Calu3 (cell line): ENCODE measurements at regions not wholly inside any gene's neighbourhood (a gene's known extent, or its start where the extent isn't known, plus 50 kb on each side); places are given as distances from the start of the nearest gene placed in this dataset.

Experiments used
- BruUV-seq: library from RNA; stranded (reverse); fragments of 400-500 nt; replicated peaks from 2 replicates; lab custom pipeline; 2021; lab: Mats Ljungman, UMichigan
- CTCF ChIA-PET: fragments of 300-600 bp; sonication (Branson Sonifier 250); formaldehyde crosslinking; loops from one replicate; lab custom pipeline; 2022; ENCODE audit warnings: antibody characterized with exemption; lab: Charles Lee
- DNase-seq: peaks from one replicate; pipeline ENCODE4 v3.0.0; 2022
- H3K27ac Mint-ChIP-seq: one replicate; pipeline ENCODE4 v1.8.0; 2022; ENCODE audit warnings: mixed read lengths; ENCODE audit not compliant: unreplicated experiment
- H3K27me3 Mint-ChIP-seq: one replicate; pipeline ENCODE4 v1.8.0; 2022; ENCODE audit warnings: mixed read lengths; ENCODE audit not compliant: unreplicated experiment
- H3K36me3 Mint-ChIP-seq: one replicate; pipeline ENCODE4 v1.8.0; 2022; ENCODE audit warnings: mild to moderate bottlenecking, moderate library complexity, mixed read lengths; ENCODE audit not compliant: insufficient read depth, unreplicated experiment
- H3K4me1 Mint-ChIP-seq: one replicate; pipeline ENCODE4 v1.8.0; 2022; ENCODE audit warnings: mild to moderate bottlenecking, low read depth, mixed read lengths; ENCODE audit not compliant: unreplicated experiment
- H3K4me3 Mint-ChIP-seq: one replicate; pipeline ENCODE4 v1.8.0; 2022; ENCODE audit warnings: mild to moderate bottlenecking, low read depth, moderate library complexity, mixed read lengths; ENCODE audit not compliant: unreplicated experiment
- H3K9me3 Mint-ChIP-seq: one replicate; pipeline ENCODE4 v1.8.0; 2022; ENCODE audit warnings: low read depth, mixed read lengths; ENCODE audit not compliant: unreplicated experiment
- CTCF ChIP-seq: fragments of 200-600 bp; IDR thresholded peaks from one replicate; pipeline ENCODE4 v1.8.0; 2022; ENCODE audit warnings: antibody characterized with exemption; ENCODE audit not compliant: unreplicated experiment
- intact Hi-C: fragments of 100-400 bp; cut with micrococcal nuclease; formaldehyde crosslinking; loops from one replicate; pipeline ENCODE4 v1.10.0; 2022; ENCODE audit not compliant: unreplicated experiment

DNA sequence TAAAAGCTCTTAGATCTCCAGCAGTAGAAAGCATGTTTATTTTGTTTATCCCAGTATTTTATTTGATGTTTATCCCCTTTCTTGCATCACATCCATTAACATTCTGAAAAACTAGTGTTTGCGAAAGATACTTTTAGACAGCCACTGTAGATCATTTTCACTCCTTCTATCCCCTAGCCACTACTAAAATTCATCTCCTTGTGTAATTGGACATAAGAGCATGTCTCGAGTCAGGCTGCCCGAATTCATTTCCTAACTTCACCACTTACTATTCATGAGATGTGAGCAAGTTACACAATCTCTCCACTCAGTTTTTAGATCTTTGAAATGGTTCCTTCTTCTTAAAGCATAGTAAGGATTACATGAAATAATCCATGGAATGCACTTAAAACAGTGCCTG is 514.0 kb downstream of the KLF5 start:
- no peak for DNase-seq
- H3K9me3 Mint-ChIP-seq: peaks cover 5% of the 10 kb centered on the region
- H3K27ac Mint-ChIP-seq: no peak overlapping the region
- CTCF ChIA-PET: no interaction called here
- H3K36me3 Mint-ChIP-seq: no peaks in the 10 kb centered on the region
- no peak overlapping the region for H3K4me3 Mint-ChIP-seq
- H3K4me1 Mint-ChIP-seq: no peaks in the 10 kb centered on the region
- no peak for TF ChIP-seq CTCF
- H3K27me3 Mint-ChIP-seq: no peaks in the 10 kb centered on the region
- BruUV-seq: no TSS peak
- intact Hi-C loops: no loop called here

DNA sequence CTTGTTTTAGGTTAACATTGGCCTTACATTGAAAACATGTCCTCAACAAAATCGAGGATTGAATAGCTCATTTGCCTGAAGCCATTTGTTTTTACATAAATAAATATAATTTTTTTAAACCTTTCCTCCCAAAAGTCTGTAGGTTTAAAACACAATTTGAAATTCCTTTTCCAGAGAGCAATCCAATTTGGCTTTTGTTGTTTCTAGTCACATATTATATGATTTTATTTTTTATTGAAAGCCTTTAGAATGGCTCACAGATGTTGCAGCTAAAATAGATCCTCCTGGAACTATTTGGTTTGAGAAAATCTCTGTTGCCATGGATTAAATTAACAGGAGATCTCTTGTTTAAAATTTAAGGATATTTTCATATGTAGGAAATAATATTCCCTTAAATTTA is 512.6 kb downstream of the KLF5 start:
- no peaks in the 10 kb centered on the region for H3K27me3 Mint-ChIP-seq
- no peak for DNase-seq
- no TSS peak for BruUV-seq
- no peak overlapping the region for H3K27ac Mint-ChIP-seq
- intact Hi-C loops: no loop called here
- no peak overlapping the region for H3K4me3 Mint-ChIP-seq
- H3K4me1 Mint-ChIP-seq: no peaks in the 10 kb centered on the region
- CTCF ChIA-PET: no interaction called here
- TF ChIP-seq CTCF: no peak
- H3K36me3 Mint-ChIP-seq: no peaks in the 10 kb centered on the region
- peaks cover 5% of the 10 kb centered on the region for H3K9me3 Mint-ChIP-seq

DNA sequence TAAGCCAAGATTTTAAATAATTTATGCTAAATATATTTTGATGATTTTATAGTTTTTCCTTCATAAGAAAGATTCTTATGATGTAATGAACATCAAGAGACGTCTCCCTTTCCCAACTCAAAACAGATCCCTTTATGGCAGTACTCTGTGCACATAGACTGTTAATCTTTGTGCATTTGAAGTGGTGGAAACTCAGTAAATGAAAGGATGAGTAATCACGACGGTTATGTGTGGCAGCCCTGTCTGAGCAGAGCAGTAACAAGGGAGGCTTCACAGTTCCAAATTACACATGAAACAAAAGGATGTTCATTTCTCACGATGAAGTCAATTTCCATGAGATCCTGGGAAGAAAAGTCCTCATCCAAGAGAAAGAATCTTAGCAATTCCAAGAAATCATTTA is 498.1 kb downstream of the KLF5 start:
- Mint-ChIP-seq H3K36me3 (no peaks in the 10 kb centered on the region), H3K9me3 (no peaks in the 10 kb centered on the region), H3K4me1 (no peaks in the 10 kb centered on the region), H3K4me3 (no peak overlapping the region), H3K27ac (no peak overlapping the region), H3K27me3 (no peaks in the 10 kb centered on the region)
- CTCF ChIA-PET: no interaction called here
- intact Hi-C loops: no loop called here
- DNase-seq: no peak
- TF ChIP-seq CTCF: no peak
- no TSS peak for BruUV-seq

GRCh38 chr13:73556128-73556527 is 497.3 kb downstream of the KLF5 start:
- no peak overlapping the region for H3K27ac Mint-ChIP-seq
- intact Hi-C loops: no loop called here
- CTCF ChIA-PET: no interaction called here

More at GRCh38 chr13:73556128-73556527, 497.3 kb downstream of the KLF5 start:
- H3K36me3 Mint-ChIP-seq: no peaks in the 10 kb centered on the region
- H3K4me3 Mint-ChIP-seq: no peak overlapping the region
- no peak for TF ChIP-seq CTCF
- no peaks in the 10 kb centered on the region for H3K4me1 Mint-ChIP-seq
- no TSS peak for BruUV-seq
- DNase-seq: no peak
- H3K27me3 Mint-ChIP-seq: no peaks in the 10 kb centered on the region
- no peaks in the 10 kb centered on the region for H3K9me3 Mint-ChIP-seq
